Adipocyte (in vitro differentiated cells): ENCODE measurements at regions not wholly inside any gene's neighbourhood (a gene's known extent, or its start where the extent isn't known, plus 50 kb on each side); places are given as distances from the start of the nearest gene placed in this dataset.
"Not testable (repeated sequence)": the region's sequence is repeated elsewhere in the genome, so short reads cannot be mapped to it uniquely, and the experiment has no call there.

Experiments
- DNase-seq: peaks from one replicate; pipeline ENCODE4 v3.0.0-alpha.2; 2015; ENCODE audit warnings: low read depth
- H3K27me3 ChIP-seq: replicated peaks from 2 replicates; pipeline ENCODE4 v1.7.0; 2013; ENCODE audit warnings: mild to moderate bottlenecking, low read length, moderate library complexity; ENCODE audit not compliant: control insufficient read depth, insufficient read depth
- H3K36me3 ChIP-seq: 2 replicates; pipeline ENCODE4 v1.7.0; 2013; ENCODE audit warnings: low read length, mild to moderate bottlenecking, moderate library complexity; ENCODE audit not compliant: control insufficient read depth, insufficient read depth, severe bottlenecking
- H3K4me1 ChIP-seq: 2 replicates; pipeline ENCODE4 v1.7.0; 2013; ENCODE audit warnings: mild to moderate bottlenecking, low read length, moderate library complexity; ENCODE audit not compliant: control insufficient read depth, insufficient read depth
- H3K4me3 ChIP-seq: 2 replicates; pipeline ENCODE4 v1.7.0; 2013; ENCODE audit warnings: mild to moderate bottlenecking, low read length, moderate library complexity
- H3K9ac ChIP-seq: 2 replicates; pipeline ENCODE4 v1.7.0; 2013; ENCODE audit warnings: mild to moderate bottlenecking, low read length, moderate library complexity
- H3K9me3 ChIP-seq: 2 replicates; pipeline ENCODE4 v1.7.0; 2013; ENCODE audit warnings: mild to moderate bottlenecking, low read length, moderate library complexity; ENCODE audit not compliant: control insufficient read depth

DNA sequence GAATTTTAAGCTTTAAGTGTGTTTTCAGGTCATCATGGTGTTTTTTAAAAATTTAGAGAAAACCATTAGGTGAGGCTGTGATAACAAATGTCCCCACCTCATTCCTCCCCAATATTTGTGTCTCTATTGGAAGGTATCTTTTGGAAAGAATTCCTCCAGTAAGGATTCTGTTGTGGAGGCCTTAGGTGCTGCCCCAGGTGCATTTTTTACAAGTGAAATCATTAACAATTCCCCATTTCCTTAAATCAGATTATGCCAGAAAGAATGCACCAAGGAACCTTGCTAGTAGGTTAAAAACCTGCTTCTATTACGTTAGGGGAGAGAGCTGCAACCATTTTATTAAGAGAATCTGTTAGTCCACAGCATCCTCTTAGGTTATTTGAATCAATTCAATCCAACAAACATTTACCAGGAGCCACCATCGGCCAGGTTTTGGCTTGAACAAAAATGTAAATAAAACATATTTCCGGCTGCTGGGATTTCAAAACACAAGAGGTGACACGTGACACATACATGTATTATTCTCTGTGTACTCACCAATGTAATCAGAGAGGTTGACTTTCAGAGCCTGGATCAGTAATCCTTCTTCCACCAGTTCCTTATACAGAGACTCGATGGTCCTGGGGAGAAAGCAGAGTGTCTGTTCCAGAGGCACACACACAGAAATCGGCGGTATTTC lies 112.5 kb upstream of the ASB18 start:
- H3K9me3 ChIP-seq, result peaks cover 6% of the 10 kb centered on the region
- no peak overlapping the region for H3K9ac ChIP-seq
- no peak overlapping the region for H3K4me3 ChIP-seq
- H3K27me3 ChIP-seq, result peaks cover 11% of the 10 kb centered on the region
- no peak for DNase-seq
- H3K4me1 ChIP-seq, result peaks cover 3% of the 10 kb centered on the region
- H3K36me3 ChIP-seq, result no peaks in the 10 kb centered on the region

- peaks cover 3% of the 10 kb centered on the region for H3K4me1 ChIP-seq
- H3K27me3 ChIP-seq, result peaks cover 10% of the 10 kb centered on the region
- H3K9ac ChIP-seq, result no peak overlapping the region
- H3K9me3 ChIP-seq, result peaks cover 9% of the 10 kb centered on the region
- DNase-seq, result no peak
- no peak overlapping the region for H3K4me3 ChIP-seq
- no peaks in the 10 kb centered on the region for H3K36me3 ChIP-seq
Observed at GRCh38 chr2:236380051-236380612, 115.9 kb upstream of the ASB18 start.

DNA sequence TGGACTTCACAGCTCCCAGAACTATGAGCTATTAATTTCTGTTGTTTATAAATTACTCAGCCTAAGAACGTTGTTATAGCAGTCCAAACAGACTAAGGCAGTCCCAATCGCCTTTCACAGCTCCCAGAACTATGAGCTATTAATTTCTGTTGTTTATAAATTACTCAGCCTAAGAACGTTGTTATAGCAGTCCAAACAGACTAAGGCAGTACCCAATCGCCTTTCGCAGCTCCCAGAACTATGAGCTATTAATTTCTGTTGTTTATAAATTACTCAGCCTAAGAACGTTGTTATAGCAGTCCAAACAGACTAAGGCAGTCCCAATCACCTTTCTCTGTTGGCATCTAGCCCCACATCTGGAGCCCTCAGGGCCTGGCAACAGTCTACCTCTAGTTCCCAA lies 117.0 kb upstream of the ASB18 start:
- not testable (repeated sequence) for DNase-seq, H3K27me3 ChIP-seq, H3K36me3 ChIP-seq, H3K4me3 ChIP-seq, H3K9me3 ChIP-seq, H3K4me1 ChIP-seq, H3K9ac ChIP-seq

DNA sequence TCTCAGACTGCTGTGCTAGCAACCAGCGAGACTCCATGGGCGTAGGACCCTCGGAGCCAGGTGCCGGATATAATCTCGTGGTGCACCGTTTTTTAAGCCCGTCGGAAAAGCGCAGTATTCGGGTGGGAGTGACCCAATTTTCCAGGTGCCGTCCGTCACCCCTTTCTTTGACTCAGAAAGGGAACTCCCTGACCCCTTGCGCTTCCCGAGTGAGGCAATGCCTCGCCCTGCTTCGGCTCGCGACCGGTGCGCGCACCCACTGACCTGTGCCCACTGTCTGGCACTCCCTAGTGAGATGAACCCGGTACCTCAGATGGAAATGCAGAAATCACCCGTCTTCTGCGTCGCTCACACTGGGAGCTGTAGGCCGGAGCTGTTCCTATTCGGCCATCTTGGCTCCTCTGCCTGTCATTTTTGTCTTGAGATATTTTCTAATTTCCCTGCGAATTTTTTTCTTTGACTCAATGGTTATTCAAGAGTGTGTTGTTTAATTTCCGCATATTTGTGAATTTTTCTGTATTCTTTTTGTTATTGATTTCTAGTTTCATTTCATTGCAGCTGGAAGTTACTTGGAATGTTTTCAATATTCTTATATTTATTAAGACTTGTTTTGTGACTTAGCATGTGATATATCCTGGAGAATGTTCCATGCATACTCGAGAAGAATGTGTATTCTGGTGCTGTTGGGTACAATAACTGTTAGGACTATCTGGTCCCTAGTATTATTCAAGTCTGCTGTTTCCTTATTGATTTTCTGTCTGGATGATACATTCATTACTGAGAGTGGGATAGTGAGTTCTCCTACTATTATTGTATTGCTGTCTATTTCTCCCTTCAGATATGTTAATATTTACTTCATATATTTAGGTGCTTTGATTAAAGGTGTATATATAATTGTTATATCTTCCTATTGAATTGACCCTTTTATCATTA lies 125.3 kb upstream of the ASB18 start:
- not testable (repeated sequence) for H3K4me1 ChIP-seq, H3K9me3 ChIP-seq, H3K9ac ChIP-seq, H3K36me3 ChIP-seq, DNase-seq, H3K4me3 ChIP-seq
- H3K27me3 ChIP-seq, result peaks cover 12% of the 10 kb centered on the region

DNA sequence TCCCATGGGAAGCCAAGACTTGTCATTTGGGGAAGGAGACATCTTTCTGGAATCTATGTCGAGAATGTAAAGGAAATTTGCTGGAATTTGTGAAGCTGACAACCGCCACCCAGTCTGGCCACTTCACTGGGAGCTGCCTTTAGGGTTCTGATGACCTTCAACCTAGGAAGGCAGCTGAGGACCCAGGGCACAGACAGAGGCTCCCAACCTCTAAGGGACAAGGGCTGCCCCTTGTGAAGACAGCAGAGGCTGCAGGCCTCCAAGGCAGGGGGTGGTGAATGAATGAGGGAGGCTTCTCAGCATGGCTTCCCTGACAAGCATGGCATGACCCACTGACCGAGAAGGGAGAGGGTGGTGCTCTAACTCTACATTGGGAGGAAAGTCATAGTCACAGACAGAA lies 128.9 kb upstream of the ASB18 start:
- Histone ChIP-seq H3K36me3 (no peaks in the 10 kb centered on the region), H3K4me1 (no peaks in the 10 kb centered on the region), H3K9me3 (no peaks in the 10 kb centered on the region), H3K4me3 (no peak overlapping the region), H3K9ac (no peak overlapping the region), H3K27me3 (peaks cover 18% of the 10 kb centered on the region)
- no peak for DNase-seq

- H3K36me3 ChIP-seq, result no peaks in the 10 kb centered on the region
- H3K9me3 ChIP-seq, result no peaks in the 10 kb centered on the region
- H3K27me3 ChIP-seq, result peaks cover 18% of the 10 kb centered on the region
- no peak overlapping the region for H3K4me3 ChIP-seq
- no peaks in the 10 kb centered on the region for H3K4me1 ChIP-seq
- no peak overlapping the region for H3K9ac ChIP-seq
- DNase-seq, result no peak
Observed at GRCh38 chr2:236393581-236393980, 129.4 kb upstream of the ASB18 start.

DNA sequence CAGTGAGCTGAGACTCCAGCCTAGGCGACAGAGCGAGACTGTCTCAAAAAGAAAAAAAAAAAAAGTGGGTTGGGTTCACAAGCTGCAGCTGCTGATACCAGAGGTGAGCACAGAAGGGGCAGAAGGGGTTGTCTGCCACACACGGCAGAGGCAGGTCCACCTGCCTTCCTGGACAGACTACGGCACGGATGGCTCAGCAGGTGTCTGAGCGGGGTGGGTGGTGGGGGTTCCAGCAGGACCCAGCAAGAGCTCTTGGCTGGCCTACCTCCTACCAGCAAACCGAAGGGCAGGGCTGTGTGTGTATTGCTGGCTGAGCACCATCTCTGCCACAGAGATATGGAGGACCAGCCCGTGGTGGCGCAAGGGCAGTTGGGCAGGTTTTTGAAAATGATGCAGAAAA lies 130.4 kb upstream of the ASB18 start:
- H3K36me3 ChIP-seq, result no peaks in the 10 kb centered on the region
- no peak overlapping the region for H3K9ac ChIP-seq
- no peaks in the 10 kb centered on the region for H3K9me3 ChIP-seq
- H3K27me3 ChIP-seq, result peaks cover 18% of the 10 kb centered on the region
- no peak overlapping the region for H3K4me3 ChIP-seq
- no peak for DNase-seq
- no peaks in the 10 kb centered on the region for H3K4me1 ChIP-seq

- no peak for DNase-seq
- Histone ChIP-seq H3K36me3 (no peaks in the 10 kb centered on the region), H3K9ac (no peak overlapping the region), H3K27me3 (peaks cover 18% of the 10 kb centered on the region), H3K9me3 (no peaks in the 10 kb centered on the region), H3K4me3 (no peak overlapping the region), H3K4me1 (no peaks in the 10 kb centered on the region)
Observed at GRCh38 chr2:236395067-236395466, 130.9 kb upstream of the ASB18 start.

GRCh38 chr2:236396818-236397350 lies 132.7 kb upstream of the ASB18 start:
- no peaks in the 10 kb centered on the region for H3K9me3 ChIP-seq
- H3K27me3 ChIP-seq, result peaks cover 20% of the 10 kb centered on the region
- H3K36me3 ChIP-seq, result no peaks in the 10 kb centered on the region
- no peak for DNase-seq
- no peaks in the 10 kb centered on the region for H3K4me1 ChIP-seq
- H3K4me3 ChIP-seq, result no peak overlapping the region
- H3K9ac ChIP-seq, result no peak overlapping the region

DNA sequence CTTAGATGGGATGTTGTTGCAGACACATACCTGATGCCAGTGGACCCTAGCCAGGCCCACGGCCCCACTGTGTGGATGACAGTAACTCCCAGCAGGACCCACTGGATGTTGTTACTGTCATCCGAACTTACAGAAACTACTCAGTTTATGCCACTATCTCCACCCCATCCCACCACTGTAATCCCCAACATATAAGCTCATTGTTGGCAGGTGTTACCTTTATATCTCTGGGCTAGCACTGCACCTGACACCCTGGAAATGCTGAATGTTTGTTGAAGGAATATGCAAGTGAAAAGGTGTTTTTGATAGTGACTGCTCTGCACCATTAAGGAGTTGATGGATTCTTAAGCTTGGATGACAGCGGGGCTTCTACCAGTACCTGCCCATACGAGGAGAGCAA lies 133.5 kb upstream of the ASB18 start:
- no peak for DNase-seq

GRCh38 chr2:236399409-236399808 lies 135.2 kb upstream of the ASB18 start:
- Histone ChIP-seq H3K9ac (no peak overlapping the region), H3K9me3 (no peaks in the 10 kb centered on the region), H3K27me3 (peaks cover 24% of the 10 kb centered on the region), H3K4me1 (no peaks in the 10 kb centered on the region), H3K4me3 (no peak overlapping the region), H3K36me3 (no peaks in the 10 kb centered on the region)
- DNase-seq, result no peak

More for the DNA sequence above, 133.5 kb upstream of the ASB18 start:
- H3K4me1 ChIP-seq, result no peaks in the 10 kb centered on the region
- no peaks in the 10 kb centered on the region for H3K9me3 ChIP-seq
- no peaks in the 10 kb centered on the region for H3K36me3 ChIP-seq
- peaks cover 25% of the 10 kb centered on the region for H3K27me3 ChIP-seq
- no peak overlapping the region for H3K4me3 ChIP-seq
- H3K9ac ChIP-seq, result no peak overlapping the region
